Smooth muscle cell (in vitro differentiated cells): ENCODE measurements at regions not wholly inside any gene's neighbourhood (a gene's known extent, or its start where the extent isn't known, plus 50 kb on each side); places are given as distances from the start of the nearest gene placed in this dataset.

ENCODE experiments used
- DNase-seq: peaks from one replicate; lab custom pipeline; 2025; ENCODE audit not compliant: unreplicated experiment; lab: John Stamatoyannopoulos, UW
- H2AFZ ChIP-seq: fragments of 200-600 bp; sonication (generic); 2 replicates; pipeline ENCODE4 v1.6.0; 2016; ENCODE audit warnings: antibody characterized with exemption, low read depth, mild to moderate bottlenecking
- H3F3A ChIP-seq: fragments of 200-600 bp; sonication (generic); 2 replicates; pipeline ENCODE4 v1.6.0; 2017; ENCODE audit warnings: antibody characterized with exemption, low read depth
- H3K27ac ChIP-seq: fragments of 200-600 bp; sonication (generic); 2 replicates; pipeline ENCODE4 v1.5.1; 2016; ENCODE audit warnings: low read depth, mild to moderate bottlenecking
- H3K27me3 ChIP-seq: fragments of 200-600 bp; sonication (generic); 2 replicates; pipeline ENCODE4 v1.6.1; 2016; ENCODE audit warnings: low read depth, mild to moderate bottlenecking
- H3K36me3 ChIP-seq: fragments of 200-600 bp; sonication (generic); 2 replicates; pipeline ENCODE4 v1.5.1; 2016; ENCODE audit warnings: low read depth
- H3K4me1 ChIP-seq: fragments of 200-600 bp; sonication (generic); 2 replicates; pipeline ENCODE4 v1.5.1; 2016; ENCODE audit warnings: low read depth
- H3K4me2 ChIP-seq: fragments of 200-600 bp; sonication (generic); 2 replicates; pipeline ENCODE4 v1.6.0; 2016; ENCODE audit warnings: mild to moderate bottlenecking
- H3K4me3 ChIP-seq: fragments of 200-600 bp; sonication (generic); 2 replicates; pipeline ENCODE4 v1.5.1; 2016; ENCODE audit warnings: mild to moderate bottlenecking
- H3K79me2 ChIP-seq: fragments of 200-600 bp; sonication (generic); 2 replicates; pipeline ENCODE4 v1.6.0; 2016; ENCODE audit warnings: low read depth, mild to moderate bottlenecking
- H3K9ac ChIP-seq: fragments of 200-600 bp; sonication (generic); 2 replicates; pipeline ENCODE4 v1.6.0; 2016; ENCODE audit warnings: low read depth
- H3K9me3 ChIP-seq: fragments of 200-600 bp; sonication (generic); replicated peaks from 2 replicates; pipeline ENCODE4 v1.5.1; 2016; ENCODE audit warnings: low read depth
- H4K20me1 ChIP-seq: fragments of 200-600 bp; sonication (generic); 2 replicates; pipeline ENCODE4 v1.6.0; 2016; ENCODE audit warnings: low read depth
- WGBS: methylation state at CpG from one replicate; pipeline ENCODE4 v1.1.7; 2016; ENCODE audit warnings: low lambda C conversion rate; 5-methylcytosine and 5-hydroxymethylcytosine counted together
- TF ChIP-seq, protein P1 (sequence below): fragments of 200-600 bp; sonication (generic); IDR thresholded peaks from 2 replicates; pipeline ENCODE4 v1.5.1; 2017; ENCODE audit warnings: borderline replicate concordance, mild to moderate bottlenecking, antibody characterized with exemption; ENCODE audit not compliant: insufficient read depth, poor library complexity, severe bottlenecking

DNA sequence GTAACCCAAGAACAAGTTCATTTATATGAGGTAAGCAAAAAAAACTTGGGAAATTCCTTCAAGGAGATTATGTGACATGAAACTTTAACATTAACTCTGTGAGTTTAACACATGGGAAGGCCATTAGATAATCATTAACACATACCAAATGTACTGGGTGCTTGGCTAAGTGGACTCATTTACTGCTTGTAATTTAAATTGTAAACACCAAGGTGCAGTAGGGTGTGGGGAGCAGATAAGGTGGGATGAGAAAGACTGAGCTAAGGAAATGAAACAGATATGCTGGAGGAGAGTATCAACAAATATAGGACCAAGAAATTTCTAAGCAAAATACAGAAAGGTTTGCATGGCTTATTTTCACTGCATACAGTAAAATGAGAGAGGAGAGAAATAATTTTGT is 2384.8 kb upstream of the ACO1 start:
- Histone ChIP-seq H3K4me2 (no peak overlapping the region), H3K79me2 (no peaks in the 10 kb centered on the region), H2AFZ (no peak overlapping the region), H3K4me1 (no peaks in the 10 kb centered on the region), H3K27ac (no peak overlapping the region), H3K4me3 (no peak overlapping the region), H3K36me3 (no peaks in the 10 kb centered on the region), H3K9me3 (no peaks in the 10 kb centered on the region), H3K9ac (no peak overlapping the region), H4K20me1 (no peaks in the 10 kb centered on the region), H3K27me3 (no peaks in the 10 kb centered on the region), H3F3A (no peaks in the 10 kb centered on the region)
- TF ChIP-seq, protein P1, sequence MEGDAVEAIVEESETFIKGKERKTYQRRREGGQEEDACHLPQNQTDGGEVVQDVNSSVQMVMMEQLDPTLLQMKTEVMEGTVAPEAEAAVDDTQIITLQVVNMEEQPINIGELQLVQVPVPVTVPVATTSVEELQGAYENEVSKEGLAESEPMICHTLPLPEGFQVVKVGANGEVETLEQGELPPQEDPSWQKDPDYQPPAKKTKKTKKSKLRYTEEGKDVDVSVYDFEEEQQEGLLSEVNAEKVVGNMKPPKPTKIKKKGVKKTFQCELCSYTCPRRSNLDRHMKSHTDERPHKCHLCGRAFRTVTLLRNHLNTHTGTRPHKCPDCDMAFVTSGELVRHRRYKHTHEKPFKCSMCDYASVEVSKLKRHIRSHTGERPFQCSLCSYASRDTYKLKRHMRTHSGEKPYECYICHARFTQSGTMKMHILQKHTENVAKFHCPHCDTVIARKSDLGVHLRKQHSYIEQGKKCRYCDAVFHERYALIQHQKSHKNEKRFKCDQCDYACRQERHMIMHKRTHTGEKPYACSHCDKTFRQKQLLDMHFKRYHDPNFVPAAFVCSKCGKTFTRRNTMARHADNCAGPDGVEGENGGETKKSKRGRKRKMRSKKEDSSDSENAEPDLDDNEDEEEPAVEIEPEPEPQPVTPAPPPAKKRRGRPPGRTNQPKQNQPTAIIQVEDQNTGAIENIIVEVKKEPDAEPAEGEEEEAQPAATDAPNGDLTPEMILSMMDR = no peak
- DNase-seq = no peak

DNA sequence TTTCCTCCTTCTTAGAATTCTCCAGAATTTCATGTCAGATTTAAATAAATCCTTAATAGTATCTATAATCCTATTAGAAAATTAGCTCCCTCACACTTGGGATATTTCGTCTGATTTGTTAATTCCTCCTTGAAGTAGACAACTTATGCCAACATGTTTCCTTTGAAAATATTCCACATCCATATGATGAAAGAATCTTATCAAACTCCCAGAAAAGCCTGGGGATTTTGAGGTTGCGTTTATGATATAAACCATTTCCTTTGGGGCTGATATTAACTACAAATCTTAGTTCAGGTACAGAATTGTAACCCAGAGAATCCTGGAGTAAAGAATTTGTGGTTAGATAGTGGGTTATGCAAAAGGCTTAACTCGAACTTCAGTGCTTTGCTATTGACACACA is 2373.8 kb upstream of the ACO1 start:
- no peaks in the 10 kb centered on the region for H3F3A ChIP-seq
- no peaks in the 10 kb centered on the region for H3K27me3 ChIP-seq
- 36% methylated on average over 3 of the region's 3 CpGs for whole genome bisulfite sequencing
- peak overlapping the region; percentile 50 for H3K4me2 ChIP-seq
- no peak overlapping the region for H3K9ac ChIP-seq
- no peaks in the 10 kb centered on the region for H3K9me3 ChIP-seq
- H3K36me3 ChIP-seq = no peaks in the 10 kb centered on the region
- no peak overlapping the region for H2AFZ ChIP-seq
- H3K4me1 ChIP-seq = no peaks in the 10 kb centered on the region
- no peaks in the 10 kb centered on the region for H4K20me1 ChIP-seq
- H3K27ac ChIP-seq = no peak overlapping the region
- TF ChIP-seq, protein P1 = no peak
- H3K79me2 ChIP-seq = no peaks in the 10 kb centered on the region
- H3K4me3 ChIP-seq = no peak overlapping the region
- no peak for DNase-seq

DNA sequence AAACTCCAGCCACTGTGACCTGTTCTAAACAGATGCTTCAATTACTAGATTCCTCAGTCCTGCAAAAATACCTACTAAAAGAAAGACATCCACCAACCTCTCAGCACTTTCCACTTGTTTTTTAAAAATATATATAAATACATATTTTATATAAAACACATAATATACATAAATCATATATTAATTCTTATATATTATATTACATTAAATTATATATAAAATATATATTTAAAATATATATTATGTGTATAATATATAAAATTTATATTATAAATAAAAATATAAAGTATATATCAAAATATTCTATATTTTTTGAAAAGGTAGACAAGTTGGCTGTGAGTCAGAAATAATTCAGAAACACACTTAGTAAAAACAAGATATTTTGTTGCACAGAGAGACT is 2371.8 kb upstream of the ACO1 start:
- Histone ChIP-seq H2AFZ (no peak overlapping the region), H3F3A (no peaks in the 10 kb centered on the region), H3K4me3 (no peak overlapping the region), H4K20me1 (no peaks in the 10 kb centered on the region), H3K9me3 (no peaks in the 10 kb centered on the region), H3K27me3 (no peaks in the 10 kb centered on the region), H3K9ac (no peak overlapping the region), H3K27ac (no peak overlapping the region), H3K36me3 (no peaks in the 10 kb centered on the region), H3K79me2 (no peaks in the 10 kb centered on the region), H3K4me1 (no peaks in the 10 kb centered on the region), H3K4me2 (no peak overlapping the region)
- DNase-seq = no peak
- TF ChIP-seq, protein P1 = no peak

DNA sequence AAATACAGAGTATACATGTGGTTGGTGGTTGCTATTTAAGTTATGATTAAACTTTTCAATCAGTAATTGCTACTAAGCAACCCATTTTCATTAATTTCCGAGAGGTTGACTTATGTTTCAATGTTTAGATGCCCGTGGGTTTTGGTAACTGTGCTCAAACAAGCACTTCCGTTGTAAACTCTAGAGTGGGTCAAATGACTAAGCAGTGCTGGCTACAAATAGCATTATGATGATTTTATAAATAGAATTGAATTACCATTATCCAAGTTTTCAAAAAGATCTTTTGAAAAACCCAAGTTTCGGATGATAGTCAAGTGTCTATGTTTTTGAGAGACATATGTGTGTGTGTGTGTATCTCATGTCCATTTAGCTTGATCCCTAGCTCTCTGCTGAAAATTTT is 2369.4 kb upstream of the ACO1 start:
- no peaks in the 10 kb centered on the region for H3F3A ChIP-seq
- H3K4me1 ChIP-seq = no peaks in the 10 kb centered on the region
- no peak overlapping the region for H3K4me2 ChIP-seq
- H3K27me3 ChIP-seq = no peaks in the 10 kb centered on the region
- TF ChIP-seq, protein P1 = no peak
- no peaks in the 10 kb centered on the region for H3K36me3 ChIP-seq
- DNase-seq = no peak
- no peak overlapping the region for H3K9ac ChIP-seq
- no peaks in the 10 kb centered on the region for H3K79me2 ChIP-seq
- no peak overlapping the region for H3K27ac ChIP-seq
- no peaks in the 10 kb centered on the region for H3K9me3 ChIP-seq
- no peaks in the 10 kb centered on the region for H4K20me1 ChIP-seq
- WGBS = 82% methylated on average over 4 of the region's 4 CpGs
- no peak overlapping the region for H3K4me3 ChIP-seq
- no peak overlapping the region for H2AFZ ChIP-seq
